ENCODE measurements at regions not wholly inside any gene's neighbourhood (a gene's known extent, or its start where the extent isn't known, plus 50 kb on each side); places are given as distances from the start of the nearest gene placed in this dataset.
"Not testable (repeated sequence)": the region's sequence is repeated elsewhere in the genome, so short reads cannot be mapped to it uniquely, and the experiment has no call there.

- not testable (repeated sequence) for DNase-seq (ENCODE audit: low read depth)
Measured at GRCh38 chr16:29160171-29160570, 175.3 kb downstream of the LAT start.

GRCh38 chr16:29159603-29160002 is 174.8 kb downstream of the LAT start:
- not testable (repeated sequence) for DNase-seq (ENCODE audit: low read depth)

GRCh38 chr16:29158785-29159184 is 173.9 kb downstream of the LAT start:
- DNase-seq (ENCODE audit: low read depth), result no peak

GRCh38 chr16:29158031-29158784 is 173.4 kb downstream of the LAT start:
- not testable (repeated sequence) for DNase-seq (ENCODE audit: low read depth)

GRCh38 chr16:29157051-29157923 is 172.4 kb downstream of the LAT start:
- DNase-seq (ENCODE audit: low read depth), result not testable (repeated sequence)

- no peak for DNase-seq (ENCODE audit: low read depth)
Measured at GRCh38 chr16:29156511-29156910, 171.7 kb downstream of the LAT start.

GRCh38 chr16:29155866-29156200 is 171.0 kb downstream of the LAT start:
- not testable (repeated sequence) for DNase-seq (ENCODE audit: low read depth)

GRCh38 chr16:29155131-29155865 is 170.4 kb downstream of the LAT start:
- DNase-seq (ENCODE audit: low read depth), result not testable (repeated sequence)

GRCh38 chr16:29154676-29155121 is 169.8 kb downstream of the LAT start:
- no peak for DNase-seq (ENCODE audit: low read depth)

- DNase-seq (ENCODE audit: low read depth), result no peak
Measured at GRCh38 chr16:29154088-29154487, 169.2 kb downstream of the LAT start.

- not testable (repeated sequence) for DNase-seq (ENCODE audit: low read depth)
Measured at GRCh38 chr16:29153307-29153706, 168.5 kb downstream of the LAT start.

- DNase-seq (ENCODE audit: low read depth), result not testable (repeated sequence)
Measured at GRCh38 chr16:29152544-29153031, 167.7 kb downstream of the LAT start.

GRCh38 chr16:29151317-29151716 is 166.5 kb downstream of the LAT start:
- DNase-seq (ENCODE audit: low read depth), result no peak

- DNase-seq (ENCODE audit: low read depth), result not testable (repeated sequence)
Measured at GRCh38 chr16:29149912-29150311, 165.1 kb downstream of the LAT start.

GRCh38 chr16:29148867-29149272 is 164.0 kb downstream of the LAT start:
- peak; percentile 33 for DNase-seq (ENCODE audit: low read depth)

GRCh38 chr16:29148131-29148691 is 163.4 kb downstream of the LAT start:
- no peak for DNase-seq (ENCODE audit: low read depth)

GRCh38 chr16:29147710-29148109 is 162.9 kb downstream of the LAT start:
- not testable (repeated sequence) for DNase-seq (ENCODE audit: low read depth)

GRCh38 chr16:29146808-29147643 is 162.2 kb downstream of the LAT start:
- DNase-seq (ENCODE audit: low read depth), result not testable (repeated sequence)

- no peak for DNase-seq (ENCODE audit: low read depth)
Measured at GRCh38 chr16:29146266-29146665, 161.4 kb downstream of the LAT start.

GRCh38 chr16:29145486-29146225 is 160.8 kb downstream of the LAT start:
- not testable (repeated sequence) for DNase-seq (ENCODE audit: low read depth)

Measured in stimulated activated CD8-positive, alpha-beta memory T cell treated with anti-CD3 and anti-CD28 coated beads, Interleukin-7, amount 100 ng/mL, for 24 hours (primary cell).